GM23338 (cell line): ENCODE measurements at regions not wholly inside any gene's neighbourhood (a gene's known extent, or its start where the extent isn't known, plus 50 kb on each side); places are given as distances from the start of the nearest gene placed in this dataset.

Experiments
- CREB1 ChIP-seq: fragments of 250-450 bp; sonication (Bioruptor Pico); IDR thresholded peaks from 2 replicates; pipeline ENCODE4 v1.5.0; 2020; ENCODE audit warnings: low read depth, mild to moderate bottlenecking, moderate library complexity
- CTCF ChIP-seq, 2 experiments: fragments of 200-600 bp in 1 of 2; sonication (generic) in 1 of 2; conservative IDR thresholded peaks; 2 replicates each; pipeline versions ENCODE4 v1.5.1 to v1.6.1; 2016 to 2017; ENCODE audit warnings: antibody characterized with exemption in 2 of 2, low read depth in 2 of 2, mild to moderate bottlenecking in 2 of 2, moderate library complexity in 1 of 2
- EZH2 ChIP-seq: fragments of 200-600 bp; sonication (generic); IDR thresholded peaks from one replicate; pipeline ENCODE4 v1.8.0; 2017; ENCODE audit warnings: antibody characterized with exemption, mild to moderate bottlenecking, low read depth; ENCODE audit not compliant: unreplicated experiment
- JUNB ChIP-seq: IDR thresholded peaks from one replicate; pipeline ENCODE4 v1.6.1; 2016; ENCODE audit warnings: antibody characterized with exemption; ENCODE audit not compliant: unreplicated experiment
- NANOG ChIP-seq: IDR thresholded peaks from 2 replicates; pipeline ENCODE4 v1.6.1; 2016; ENCODE audit warnings: antibody characterized with exemption, borderline replicate concordance

DNA sequence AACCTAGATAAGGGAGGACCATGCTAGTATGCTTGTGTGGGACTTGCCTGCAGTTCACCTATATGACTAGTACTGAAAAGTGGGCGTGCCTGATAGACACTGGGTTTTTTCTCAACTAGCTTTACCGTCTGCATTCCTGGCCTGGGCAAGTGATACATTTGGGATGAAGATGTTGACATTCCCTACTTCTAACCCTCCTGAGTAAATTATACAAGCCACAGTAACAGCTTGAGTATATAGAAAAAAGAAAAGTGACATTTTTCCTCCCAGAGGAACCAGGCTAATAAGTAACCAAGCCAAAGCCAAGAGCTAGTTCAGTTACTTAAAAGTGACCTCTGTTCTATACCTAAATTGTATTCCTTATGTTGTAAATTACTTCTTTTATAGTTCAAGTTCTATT lies 153.8 kb upstream of the CYLC2 start:
- TF ChIP-seq EZH2 (no peak), CREB1 (CRISPR knock-in tag) (no peak), JUNB (no peak), CTCF (conservative IDR thresholded peaks at IDR 0.05; ENCODE audit: low read depth in 2 of 2) (no peak), NANOG (no peak)
